A549 (cell line): ENCODE measurements at regions not wholly inside any gene's neighbourhood (a gene's known extent, or its start where the extent isn't known, plus 50 kb on each side); places are given as distances from the start of the nearest gene placed in this dataset.

Source experiments
- EP300 ChIP-seq, 2 experiments: fragments of >200 bp; sonication (Bioruptor Twin); formaldehyde crosslinking; IDR thresholded peaks; 2 replicates in 1 of 2; 3 replicates in 1 of 2; pipeline ENCODE4 v1.6.1; 2016 to 2017
- USF2 ChIP-seq: fragments of 450-650 bp; IDR thresholded peaks from 2 replicates; pipeline ENCODE4 v1.6.1; 2014; ENCODE audit warnings: antibody characterized with exemption

- TF ChIP-seq EP300 (IDR thresholded peaks at IDR 0.05) (no peak), USF2 (no peak)
These were observed 388.7 kb downstream of the NUAK1 start for GRCh38 chr12:105750096-105750495.
